Common myeloid progenitor, CD34-positive (primary cell): ENCODE measurements at regions not wholly inside any gene's neighbourhood (a gene's known extent, or its start where the extent isn't known, plus 50 kb on each side); places are given as distances from the start of the nearest gene placed in this dataset.

Experiments used
- CTCF ChIA-PET: fragments of 350-600 bp; sonication (Branson Sonifier 250); formaldehyde crosslinking; loops from one replicate; lab custom pipeline; 2021; ENCODE audit warnings: antibody characterized with exemption; lab: Charles Lee
- POLR2A ChIA-PET: fragments of 350-600 bp; sonication (Branson Sonifier 250); formaldehyde crosslinking; loops from one replicate; lab custom pipeline; 2021; ENCODE audit warnings: antibody characterized with exemption; lab: Charles Lee
- DNase-seq, 3 donors: peaks; one replicate each; pipeline versions ENCODE4 v3.0.0 to v3.0.0-alpha.2; 2013
- H3K27ac ChIP-seq, 2 experiments: 1 replicate in 1 of 2; 2 replicates in 1 of 2; pipeline ENCODE4 v1.7.0; 2013; ENCODE audit warnings: inconsistent platforms in 2 of 2, low read length in 2 of 2, mild to moderate bottlenecking in 2 of 2, low read depth in 1 of 2, moderate library complexity in 1 of 2; ENCODE audit not compliant: severe bottlenecking in 2 of 2, insufficient read depth in 1 of 2, poor library complexity in 1 of 2
- H3K27me3 ChIP-seq, 5 experiments: replicated peaks in 2 of 5; 1 replicate in 3 of 5; 2 replicates in 2 of 5; pipeline versions ENCODE4 v1.6.1 to v1.7.0; 2013; ENCODE audit warnings: low read length in 4 of 5, mild to moderate bottlenecking in 2 of 5, moderate library complexity in 2 of 5, inconsistent platforms in 1 of 5; ENCODE audit not compliant: insufficient read depth in 5 of 5, control insufficient read depth in 4 of 5
- H3K36me3 ChIP-seq, 4 experiments: 1 replicate in 2 of 4; 2 replicates in 2 of 4; pipeline versions ENCODE4 v1.6.1 to v1.7.0; 2013; ENCODE audit warnings: low read length in 3 of 4, control low read depth in 1 of 4, mild to moderate bottlenecking in 1 of 4; ENCODE audit not compliant: control insufficient read depth in 4 of 4, insufficient read depth in 4 of 4
- H3K4me1 ChIP-seq, 4 experiments: 1 replicate in 3 of 4; 2 replicates in 1 of 4; pipeline versions ENCODE4 v1.6.1 to v1.7.1; 2013; ENCODE audit warnings: low read length in 3 of 4, mild to moderate bottlenecking in 3 of 4, control low read depth in 1 of 4, inconsistent platforms in 1 of 4, moderate library complexity in 1 of 4; ENCODE audit not compliant: control insufficient read depth in 4 of 4, insufficient read depth in 4 of 4; ENCODE audit errors: control extremely low read depth in 1 of 4
- H3K4me3 ChIP-seq, 7 experiments: 1 replicate in 4 of 7; 2 replicates in 3 of 7; pipeline versions ENCODE4 v1.5.1 to v1.7.0; 2013; ENCODE audit warnings: mild to moderate bottlenecking in 7 of 7, low read length in 6 of 7, moderate library complexity in 6 of 7, inconsistent platforms in 2 of 7, low read depth in 2 of 7, control low read depth in 1 of 7; ENCODE audit not compliant: insufficient read depth in 4 of 7, control insufficient read depth in 1 of 7; ENCODE audit errors: extremely low read depth in 1 of 7
- H3K9me3 ChIP-seq, 5 experiments: 1 replicate in 4 of 5; 2 replicates in 1 of 5; pipeline versions ENCODE4 v1.6.1 to v1.7.1; 2013; ENCODE audit warnings: low read length in 4 of 5, mild to moderate bottlenecking in 2 of 5, inconsistent platforms in 1 of 5, low read depth in 1 of 5, moderate library complexity in 1 of 5; ENCODE audit not compliant: control insufficient read depth in 4 of 5, insufficient read depth in 2 of 5; ENCODE audit errors: control extremely low read depth in 1 of 5
- WGBS: methylation state at CpG from one replicate; pipeline ENCODE4 v1.1.5; 2013; ENCODE audit not compliant: insufficient coverage; 5-methylcytosine and 5-hydroxymethylcytosine counted together

GRCh38 chr13:79662882-79663281, 181.9 kb downstream of the NDFIP2 start:
- DNase-seq = peak; percentile 5 to 69 (median 53)
- CTCF ChIA-PET = interaction anchor here (1.5 to 1.7 kb wide), 2 partner anchors 16 to 20 kb away, joined by 4 to 5 read pairs; no protein-coding TSS in a partner anchor
- POLR2A ChIA-PET = no interaction called here
- Histone ChIP-seq H3K27ac (no peak overlapping the region), H3K4me1 (peaks cover 0 to 4% (median under 1%) of the 10 kb centered on the region in 4 experiments), H3K4me3 (no peak overlapping the region), H3K36me3 (no peaks in the 10 kb centered on the region), H3K27me3 (no peaks in the 10 kb centered on the region), H3K9me3 (peaks cover 0 to 1% (median 0%) of the 10 kb centered on the region in 5 experiments)
- no CpG with 5 or more reads among the region's 3 CpGs for WGBS

DNA sequence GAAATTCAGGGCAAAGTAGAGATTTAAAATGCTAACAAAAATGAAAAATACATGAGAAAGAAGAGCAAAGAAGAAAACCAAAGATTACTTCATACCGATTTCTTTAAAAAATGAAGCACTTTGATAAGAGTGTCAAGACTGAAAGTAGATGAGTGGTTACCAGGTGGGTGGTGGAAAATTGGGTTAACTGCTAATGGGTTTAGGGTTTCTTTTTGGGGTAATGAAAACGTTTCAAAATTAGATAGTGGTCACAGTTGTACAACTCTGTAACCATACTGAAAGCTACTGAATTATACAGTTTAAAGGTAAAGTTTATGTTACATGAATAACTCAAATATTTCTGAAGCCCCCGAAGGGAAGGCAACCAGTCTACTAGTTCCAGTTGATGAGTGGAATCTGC, 179.4 kb downstream of the NDFIP2 start:
- no peak overlapping the region for H3K27ac ChIP-seq
- no peaks in the 10 kb centered on the region for H3K9me3 ChIP-seq
- ChIA-PET POLR2A (no interaction called here), CTCF (no interaction called here)
- 100% methylated on average over 1 of the region's 3 CpGs for WGBS
- no peak for DNase-seq
- no peaks in the 10 kb centered on the region for H3K36me3 ChIP-seq
- no peak overlapping the region for H3K4me3 ChIP-seq
- H3K4me1 ChIP-seq = peaks cover 0 to 4% (median under 1%) of the 10 kb centered on the region in 4 experiments
- H3K27me3 ChIP-seq = no peaks in the 10 kb centered on the region

DNA sequence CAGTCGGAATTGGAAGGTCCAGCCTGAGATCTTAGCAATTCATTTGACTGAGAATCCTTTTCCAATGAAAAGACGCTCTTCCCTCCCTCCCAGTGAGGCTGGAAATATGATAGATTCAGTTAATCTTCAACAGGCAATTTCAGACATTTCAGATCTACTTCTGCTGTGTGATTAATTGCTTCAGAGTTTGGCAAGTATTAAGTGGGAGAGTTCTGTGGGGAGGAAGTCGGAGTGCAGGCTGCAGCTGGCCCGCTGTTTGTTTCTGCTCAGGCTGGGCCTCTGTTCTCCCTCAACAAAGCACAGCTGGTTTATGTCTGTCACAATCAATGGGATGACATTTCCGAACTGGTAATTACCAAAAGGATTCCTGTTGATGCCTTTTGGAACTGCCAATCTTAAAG, 178.2 kb downstream of the NDFIP2 start:
- Histone ChIP-seq H3K27ac (no peak overlapping the region), H3K36me3 (no peaks in the 10 kb centered on the region), H3K4me1 (peaks cover 0 to 4% (median under 1%) of the 10 kb centered on the region in 4 experiments), H3K4me3 (no peak overlapping the region), H3K9me3 (no peaks in the 10 kb centered on the region), H3K27me3 (no peaks in the 10 kb centered on the region)
- POLR2A ChIA-PET = no interaction called here
- DNase-seq = no peak
- WGBS = 86% methylated on average over 5 of the region's 5 CpGs
- CTCF ChIA-PET = interaction anchor here (0.9 kb wide), 1 partner anchor 20 kb away, joined by 4 read pairs; no protein-coding TSS in a partner anchor

DNA sequence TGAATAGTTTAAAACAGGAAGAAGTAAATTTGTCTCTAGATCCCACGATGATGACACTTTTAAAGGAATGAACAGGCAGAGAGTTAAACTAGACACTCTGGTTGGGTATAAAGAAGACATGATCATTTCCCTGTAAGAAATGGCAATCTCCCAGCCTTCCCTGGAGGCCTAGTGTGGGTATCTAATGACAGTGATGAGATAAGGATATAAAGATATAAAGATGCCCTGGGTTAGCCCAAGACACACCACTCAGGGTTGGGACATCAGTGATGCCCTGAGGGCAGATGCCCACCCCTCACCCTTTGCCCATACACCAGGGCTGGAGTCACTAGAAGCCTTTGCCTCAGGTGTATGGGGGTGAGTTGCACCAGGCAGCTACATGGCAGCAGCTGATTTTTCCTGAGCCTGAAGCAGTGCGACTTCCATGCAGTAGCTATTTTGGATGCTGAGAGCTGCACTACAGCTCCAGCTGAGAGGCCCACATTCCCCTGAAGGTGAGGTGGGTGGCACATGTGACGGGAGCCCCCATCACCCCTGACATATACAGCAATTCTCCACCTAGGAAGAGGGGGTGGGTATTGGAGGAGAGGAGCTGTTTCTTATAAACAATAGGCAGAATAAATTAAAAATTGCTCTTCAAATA, 177.5 kb downstream of the NDFIP2 start:
- Histone ChIP-seq H3K4me3 (no peak overlapping the region), H3K27ac (no peak overlapping the region), H3K36me3 (no peaks in the 10 kb centered on the region), H3K27me3 (no peaks in the 10 kb centered on the region), H3K4me1 (peaks cover 0 to 4% (median under 1%) of the 10 kb centered on the region in 4 experiments), H3K9me3 (no peaks in the 10 kb centered on the region)
- POLR2A ChIA-PET = no interaction called here
- DNase-seq = no peak
- 88% methylated on average over 1 of the region's 3 CpGs for WGBS
- CTCF ChIA-PET = interaction anchor here (0.9 to 1.0 kb wide), 2 partner anchors 20 to 118 kb away, joined by 3 to 4 read pairs; no protein-coding TSS in a partner anchor

- no peak for DNase-seq
- Histone ChIP-seq H3K9me3 (no peaks in the 10 kb centered on the region), H3K36me3 (no peaks in the 10 kb centered on the region), H3K4me1 (no peaks in the 10 kb centered on the region), H3K4me3 (no peak overlapping the region), H3K27me3 (no peaks in the 10 kb centered on the region), H3K27ac (no peak overlapping the region)
- ChIA-PET POLR2A (no interaction called here), CTCF (no interaction called here)
- WGBS = no CpG with 5 or more reads among the region's 2 CpGs
These were observed 174.6 kb downstream of the NDFIP2 start for GRCh38 chr13:79655509-79655908.

DNA sequence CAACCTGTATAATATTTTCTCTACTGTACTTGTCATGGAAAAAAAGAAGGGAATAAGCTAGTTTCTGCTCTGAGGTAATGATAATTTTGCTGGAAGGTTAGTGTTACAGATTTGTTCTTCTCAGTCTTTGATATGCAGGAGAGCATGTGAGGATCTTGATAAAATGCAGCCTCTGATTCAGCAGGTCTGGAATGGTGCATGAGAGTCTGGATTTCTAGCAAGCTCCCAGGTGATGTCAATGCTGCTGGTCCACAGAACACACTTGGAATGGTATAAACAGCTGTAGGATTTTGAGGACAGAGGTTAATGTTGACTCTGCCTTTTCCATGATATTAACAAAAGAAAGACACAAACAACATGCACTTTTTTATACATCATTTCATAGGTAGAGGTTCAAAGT, 173.6 kb downstream of the NDFIP2 start:
- H3K27me3 ChIP-seq = no peaks in the 10 kb centered on the region
- H3K9me3 ChIP-seq = no peaks in the 10 kb centered on the region
- CTCF ChIA-PET = interaction anchor here (1.2 kb wide), 1 partner anchor 21 kb away, joined by 3 read pairs; no protein-coding TSS in a partner anchor
- no peak for DNase-seq
- no peaks in the 10 kb centered on the region for H3K4me1 ChIP-seq
- H3K4me3 ChIP-seq = no peak overlapping the region
- POLR2A ChIA-PET = no interaction called here
- H3K27ac ChIP-seq = no peak overlapping the region
- H3K36me3 ChIP-seq = no peaks in the 10 kb centered on the region

- Histone ChIP-seq H3K27ac (no peak overlapping the region), H3K36me3 (no peaks in the 10 kb centered on the region), H3K4me1 (peaks cover 0 to 4% (median 0%) of the 10 kb centered on the region in 4 experiments), H3K27me3 (no peaks in the 10 kb centered on the region), H3K4me3 (no peak overlapping the region), H3K9me3 (no peaks in the 10 kb centered on the region)
- CTCF ChIA-PET = no interaction called here
- no CpG with 5 or more reads among the region's 4 CpGs for WGBS
- no peak for DNase-seq
- POLR2A ChIA-PET = no interaction called here
These were observed 169.7 kb downstream of the NDFIP2 start for GRCh38 chr13:79650688-79651087.
